ENCODE measurements at regions not wholly inside any gene's neighbourhood (a gene's known extent, or its start where the extent isn't known, plus 50 kb on each side); places are given as distances from the start of the nearest gene placed in this dataset.

DNA sequence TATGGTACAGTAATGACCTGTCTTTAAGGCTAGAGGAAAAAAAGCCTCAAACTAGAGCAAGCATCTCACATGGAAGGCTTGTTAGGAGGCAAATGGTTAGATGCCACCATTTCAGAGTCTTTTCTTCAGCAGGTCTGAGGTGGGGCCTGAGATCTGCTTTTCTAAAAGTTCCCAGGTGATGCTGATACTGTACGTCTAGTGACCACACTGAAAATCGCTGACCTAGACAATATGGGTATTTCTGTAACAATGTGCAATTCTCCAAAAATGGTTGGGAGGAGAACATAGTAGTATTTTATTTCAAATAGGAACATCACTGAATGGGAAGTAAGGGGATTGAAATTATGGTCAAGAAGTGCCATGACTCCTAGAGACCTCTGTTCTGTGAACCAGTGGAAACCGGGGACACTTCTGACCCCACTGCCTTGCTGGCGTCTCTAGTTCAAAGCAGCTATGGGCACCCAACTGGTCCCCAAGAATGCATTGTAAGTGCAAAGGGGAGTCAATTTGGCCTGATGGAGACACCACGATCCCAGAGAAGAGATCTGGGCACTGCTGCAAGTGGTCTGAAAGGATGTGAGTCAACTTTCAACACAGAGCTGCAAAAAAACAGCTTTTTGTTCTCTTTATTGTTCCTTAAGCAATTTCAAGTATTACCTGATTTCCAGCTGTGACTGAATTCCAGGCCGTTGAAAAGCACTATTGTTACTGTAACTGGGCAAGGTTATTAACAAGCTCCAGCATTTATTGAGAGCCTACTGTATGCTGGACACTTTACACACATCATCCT is 54.4 kb upstream of the PLEKHG7 start:
- no peak for TF ChIP-seq NFIC (IDR thresholded peaks at IDR 0.05; ENCODE audit: borderline replicate concordance)
- TF ChIP-seq, protein P1, sequence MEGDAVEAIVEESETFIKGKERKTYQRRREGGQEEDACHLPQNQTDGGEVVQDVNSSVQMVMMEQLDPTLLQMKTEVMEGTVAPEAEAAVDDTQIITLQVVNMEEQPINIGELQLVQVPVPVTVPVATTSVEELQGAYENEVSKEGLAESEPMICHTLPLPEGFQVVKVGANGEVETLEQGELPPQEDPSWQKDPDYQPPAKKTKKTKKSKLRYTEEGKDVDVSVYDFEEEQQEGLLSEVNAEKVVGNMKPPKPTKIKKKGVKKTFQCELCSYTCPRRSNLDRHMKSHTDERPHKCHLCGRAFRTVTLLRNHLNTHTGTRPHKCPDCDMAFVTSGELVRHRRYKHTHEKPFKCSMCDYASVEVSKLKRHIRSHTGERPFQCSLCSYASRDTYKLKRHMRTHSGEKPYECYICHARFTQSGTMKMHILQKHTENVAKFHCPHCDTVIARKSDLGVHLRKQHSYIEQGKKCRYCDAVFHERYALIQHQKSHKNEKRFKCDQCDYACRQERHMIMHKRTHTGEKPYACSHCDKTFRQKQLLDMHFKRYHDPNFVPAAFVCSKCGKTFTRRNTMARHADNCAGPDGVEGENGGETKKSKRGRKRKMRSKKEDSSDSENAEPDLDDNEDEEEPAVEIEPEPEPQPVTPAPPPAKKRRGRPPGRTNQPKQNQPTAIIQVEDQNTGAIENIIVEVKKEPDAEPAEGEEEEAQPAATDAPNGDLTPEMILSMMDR (IDR thresholded peaks at IDR 0.05): no peak
- no peak for TF ChIP-seq CHD2 (IDR thresholded peaks at IDR 0.05; ENCODE audit: low read length, partially characterized antibody)
